ENCODE measurements at regions not wholly inside any gene's neighbourhood (a gene's known extent, or its start where the extent isn't known, plus 50 kb on each side); places are given as distances from the start of the nearest gene placed in this dataset.
"Not testable (repeated sequence)": the region's sequence is repeated elsewhere in the genome, so short reads cannot be mapped to it uniquely, and the experiment has no call there.

- peak; percentile 17 for DNase-seq
- in situ Hi-C loops (cut with MboI; ENCODE audit: low pct_unique_long_range_greater_than_20kb, low sequenced_read_pairs), result no loop called here
Measured at GRCh38 chr4:155491336-155492120, 114.8 kb upstream of the MAP9 start.

GRCh38 chr4:155489271-155489670 lies 112.5 kb upstream of the MAP9 start:
- in situ Hi-C loops (cut with MboI; ENCODE audit: low pct_unique_long_range_greater_than_20kb, low sequenced_read_pairs), result no loop called here

GRCh38 chr4:155488691-155489090 lies 111.9 kb upstream of the MAP9 start:
- in situ Hi-C loops (cut with MboI; ENCODE audit: low pct_unique_long_range_greater_than_20kb, low sequenced_read_pairs), result no loop called here
- no peak for DNase-seq

More at GRCh38 chr4:155489271-155489670, 112.5 kb upstream of the MAP9 start:
- no peak for DNase-seq

- no peak for DNase-seq
- in situ Hi-C loops (cut with MboI; ENCODE audit: low pct_unique_long_range_greater_than_20kb, low sequenced_read_pairs), result no loop called here
Measured at GRCh38 chr4:155487210-155487609, 110.4 kb upstream of the MAP9 start.

GRCh38 chr4:155481150-155481549 lies 104.4 kb upstream of the MAP9 start:
- in situ Hi-C loops (cut with MboI; ENCODE audit: low pct_unique_long_range_greater_than_20kb, low sequenced_read_pairs), result no loop called here
- DNase-seq, result no peak

GRCh38 chr4:155479835-155480234 lies 103.1 kb upstream of the MAP9 start:
- DNase-seq, result no peak
- in situ Hi-C loops (cut with MboI; ENCODE audit: low pct_unique_long_range_greater_than_20kb, low sequenced_read_pairs), result no loop called here

GRCh38 chr4:155478336-155478835 lies 101.6 kb upstream of the MAP9 start:
- in situ Hi-C loops (cut with MboI; ENCODE audit: low pct_unique_long_range_greater_than_20kb, low sequenced_read_pairs), result no loop called here
- no peak for DNase-seq

DNA sequence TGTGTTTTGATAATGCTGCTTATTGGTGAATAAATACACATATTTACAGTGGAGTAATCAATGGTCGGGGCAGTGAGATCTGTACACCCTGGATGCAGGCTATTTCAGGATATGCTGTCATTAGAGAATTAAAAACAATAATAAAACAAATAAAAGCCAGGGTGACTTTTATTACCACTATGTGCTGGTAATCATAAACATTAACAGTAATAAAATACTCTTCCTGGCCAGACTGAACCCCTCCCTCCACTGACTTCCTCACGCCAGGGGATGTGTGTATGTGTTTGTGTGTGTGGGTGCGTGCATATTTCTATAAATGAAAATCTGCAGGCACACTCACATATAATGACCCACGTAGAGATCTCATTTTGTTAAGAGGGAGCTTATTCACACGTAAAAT lies 98.0 kb upstream of the MAP9 start:
- in situ Hi-C loops (cut with MboI; ENCODE audit: low pct_unique_long_range_greater_than_20kb, low sequenced_read_pairs), result no loop called here
- DNase-seq, result no peak

DNA sequence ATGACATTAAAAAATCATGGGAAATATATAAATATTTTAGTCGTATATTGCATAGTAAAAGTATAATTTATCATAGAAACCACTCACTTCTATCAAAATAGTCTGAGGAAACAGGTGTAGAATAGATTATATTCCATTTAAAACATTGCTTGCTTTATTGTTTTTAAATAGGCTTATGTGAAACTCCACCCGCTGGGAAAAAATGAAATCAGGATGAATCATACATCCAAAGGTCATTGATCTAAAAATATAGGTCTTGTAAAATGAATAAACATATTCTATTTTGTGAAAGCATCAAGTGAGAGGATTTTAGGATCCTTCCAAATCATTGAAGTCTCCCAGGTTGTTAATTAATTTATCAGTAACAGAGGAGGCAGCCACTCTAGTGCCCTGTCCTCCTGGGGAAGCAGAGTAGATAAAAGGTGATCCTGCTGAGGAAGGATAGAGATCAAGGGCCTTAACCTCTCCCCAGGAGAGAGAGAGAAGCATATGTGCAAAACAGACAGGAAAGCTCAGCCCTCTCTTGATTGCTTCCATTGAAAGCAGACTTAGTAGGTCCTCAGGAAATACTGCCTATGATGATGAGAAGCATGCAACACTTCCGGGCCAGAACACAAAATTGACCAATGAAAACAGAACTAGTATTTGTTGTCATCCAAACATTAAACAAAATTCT lies 96.8 kb upstream of the MAP9 start:
- no peak for DNase-seq
- in situ Hi-C loops (cut with MboI; ENCODE audit: low pct_unique_long_range_greater_than_20kb, low sequenced_read_pairs), result no loop called here

DNA sequence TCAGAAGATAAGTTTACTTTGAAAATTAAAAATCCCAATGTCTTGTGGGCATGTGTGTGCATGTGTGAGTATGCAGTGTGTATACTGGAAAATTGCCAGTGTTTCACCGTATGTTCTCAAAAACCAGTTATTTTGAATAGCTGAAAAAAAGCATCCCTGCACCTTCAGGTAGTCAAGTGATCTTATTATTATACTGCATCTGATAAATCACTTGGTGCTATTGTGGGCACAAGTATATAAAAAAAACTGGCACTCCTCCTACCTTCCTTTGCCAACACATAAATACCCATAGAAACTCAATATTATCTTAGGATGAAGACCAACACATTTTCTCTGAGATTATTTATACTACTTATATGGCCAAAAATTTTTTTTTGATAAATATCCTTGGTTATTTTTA lies 91.5 kb upstream of the MAP9 start:
- in situ Hi-C loops (cut with MboI; ENCODE audit: low pct_unique_long_range_greater_than_20kb, low sequenced_read_pairs), result no loop called here
- DNase-seq, result no peak

GRCh38 chr4:155450676-155451075 lies 73.9 kb upstream of the MAP9 start:
- no peak for DNase-seq
- in situ Hi-C loops (cut with MboI; ENCODE audit: low pct_unique_long_range_greater_than_20kb, low sequenced_read_pairs), result no loop called here

- in situ Hi-C loops (cut with MboI; ENCODE audit: low pct_unique_long_range_greater_than_20kb, low sequenced_read_pairs), result no loop called here
- no peak for DNase-seq
Measured at GRCh38 chr4:155445306-155445705, 68.5 kb upstream of the MAP9 start.

- in situ Hi-C loops (cut with MboI; ENCODE audit: low pct_unique_long_range_greater_than_20kb, low sequenced_read_pairs), result no loop called here
- no peak for DNase-seq
Measured at GRCh38 chr4:155444721-155445120, 68.0 kb upstream of the MAP9 start.

- DNase-seq, result peak; percentile 79
- in situ Hi-C loops (cut with MboI; ENCODE audit: low pct_unique_long_range_greater_than_20kb, low sequenced_read_pairs), result no loop called here
Measured at GRCh38 chr4:155442267-155443105, 65.7 kb upstream of the MAP9 start.

DNA sequence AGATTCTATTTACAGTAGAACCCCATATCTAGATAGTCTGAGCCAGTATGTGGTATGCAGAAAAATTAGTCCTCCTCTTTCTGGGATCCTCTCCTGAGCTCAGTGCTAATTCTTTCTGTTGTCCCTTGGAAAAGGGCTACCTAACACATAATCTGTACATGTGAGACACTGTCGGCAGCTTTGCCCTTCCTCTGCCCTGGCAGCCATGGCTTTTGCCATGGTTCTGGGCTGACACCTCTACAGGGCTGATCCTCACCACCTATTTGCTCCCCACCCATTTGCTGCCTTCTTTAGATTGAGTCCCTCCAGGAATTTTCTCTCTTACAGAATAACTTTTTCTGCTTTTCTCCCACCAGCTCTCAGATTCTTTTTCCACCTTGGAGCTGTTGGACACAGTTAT lies 64.7 kb upstream of the MAP9 start:
- no peak for DNase-seq
- in situ Hi-C loops (cut with MboI; ENCODE audit: low pct_unique_long_range_greater_than_20kb, low sequenced_read_pairs), result no loop called here

DNA sequence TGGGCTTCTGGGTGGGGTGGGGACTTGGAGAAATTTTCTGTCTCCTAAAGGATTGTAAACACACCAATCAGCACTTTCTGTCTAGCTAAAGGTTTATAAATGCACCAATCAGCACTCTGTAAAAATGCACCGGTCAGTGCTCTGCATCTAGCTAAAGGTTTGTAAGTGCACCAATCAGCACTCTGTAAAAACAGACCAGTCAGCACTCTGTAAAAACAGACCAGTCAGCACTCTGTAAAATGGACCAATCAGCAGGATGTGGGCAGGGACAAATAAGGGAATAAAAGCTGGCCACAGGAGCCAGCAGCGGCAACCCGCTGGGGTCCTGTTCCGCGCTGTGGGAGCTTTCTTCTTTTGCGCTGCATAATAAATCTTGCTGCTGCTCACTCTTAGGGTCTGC lies 63.0 kb upstream of the MAP9 start:
- DNase-seq; in situ Hi-C loops (cut with MboI; ENCODE audit: low pct_unique_long_range_greater_than_20kb, low sequenced_read_pairs): not testable (repeated sequence)

DNA sequence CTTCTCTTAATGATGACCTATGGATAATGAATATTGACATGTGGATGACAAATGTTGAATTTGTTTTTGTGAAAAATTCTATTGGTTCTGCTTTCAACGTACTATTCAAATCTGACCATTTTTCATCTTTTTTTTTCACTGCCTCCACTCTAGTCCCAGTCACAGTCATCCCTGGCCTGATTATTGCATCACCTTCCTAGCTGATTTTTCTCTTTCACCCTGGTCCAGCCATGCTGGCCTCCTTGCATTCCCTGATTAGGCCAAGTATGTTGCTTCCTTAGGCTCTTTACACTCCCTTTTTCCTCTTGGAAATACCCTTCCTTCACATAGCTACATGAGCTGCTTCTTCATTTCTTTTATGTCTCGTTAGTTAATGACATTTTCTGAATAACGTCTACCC lies 58.1 kb upstream of the MAP9 start:
- in situ Hi-C loops (cut with MboI; ENCODE audit: low pct_unique_long_range_greater_than_20kb, low sequenced_read_pairs), result no loop called here
- no peak for DNase-seq

- in situ Hi-C loops (cut with MboI; ENCODE audit: low pct_unique_long_range_greater_than_20kb, low sequenced_read_pairs), result no loop called here
- no peak for DNase-seq
Measured at GRCh38 chr4:155434366-155434765, 57.6 kb upstream of the MAP9 start.

GRCh38 chr4:155433636-155434360 lies 57.0 kb upstream of the MAP9 start:
- in situ Hi-C loops (cut with MboI; ENCODE audit: low pct_unique_long_range_greater_than_20kb, low sequenced_read_pairs), result no loop called here
- no peak for DNase-seq
